H1 (cell line): ENCODE measurements at regions not wholly inside any gene's neighbourhood (a gene's known extent, or its start where the extent isn't known, plus 50 kb on each side); places are given as distances from the start of the nearest gene placed in this dataset.

Experiments used
- CTCF ChIA-PET: fragments of 300-600 bp; sonication (Branson Sonifier 250); formaldehyde crosslinking; loops from one replicate; lab custom pipeline; 2021; ENCODE audit not compliant: partially characterized antibody; lab: Charles Lee
- POLR2A ChIA-PET: fragments of 300-600 bp; sonication (Branson Sonifier 250); formaldehyde crosslinking; loops from one replicate; lab custom pipeline; 2021; ENCODE audit warnings: inconsistent platforms; ENCODE audit not compliant: partially characterized antibody; lab: Charles Lee
- DNase-seq, 2 experiments: peaks; one replicate each; pipeline versions ENCODE4 v3.0.0 to v3.0.0-alpha.2; 2010 to 2022; ENCODE audit warnings: low spot score in 2 of 2, low read depth in 1 of 2, mixed read lengths in 1 of 2
- FAIRE-seq: peaks from 2 replicates; lab custom pipeline; 2011; peaks lifted over from hg19 to GRCh38; lab: Jason Lieb, UNC
- H2AFZ ChIP-seq: 2 replicates; pipeline ENCODE4 v1.8.1; 2012; ENCODE audit warnings: low read length, inconsistent platforms
- H2AK5ac ChIP-seq: 2 replicates; pipeline ENCODE4 v1.6.1; 2013; ENCODE audit warnings: low read depth, low read length
- H2BK120ac ChIP-seq: replicated peaks from 2 replicates; pipeline ENCODE3; 2013; ENCODE audit warnings: low read depth, low read length, inconsistent platforms
- H2BK12ac ChIP-seq: 2 replicates; pipeline ENCODE4 v1.6.1; 2013; ENCODE audit warnings: low read depth, low read length
- H2BK15ac ChIP-seq: 2 replicates; pipeline ENCODE4 v1.6.1; 2013; ENCODE audit warnings: low read length
- H2BK20ac ChIP-seq: 2 replicates; pipeline ENCODE4 v1.6.1; 2013; ENCODE audit warnings: low read length
- H2BK5ac ChIP-seq: 2 replicates; pipeline ENCODE4 v1.6.1; 2013; ENCODE audit warnings: low read depth, low read length
- H3K14ac ChIP-seq: 2 replicates; pipeline ENCODE4 v1.6.1; 2013; ENCODE audit warnings: inconsistent platforms; ENCODE audit not compliant: insufficient read length
- H3K18ac ChIP-seq: 2 replicates; pipeline ENCODE4 v1.6.1; 2013; ENCODE audit warnings: low read length; ENCODE audit errors: extremely low read depth
- H3K23ac ChIP-seq: 2 replicates; pipeline ENCODE4 v1.6.1; 2013; ENCODE audit warnings: inconsistent platforms; ENCODE audit not compliant: insufficient read length
- H3K23me2 ChIP-seq: 2 replicates; pipeline ENCODE4 v1.6.1; 2013; ENCODE audit warnings: low read depth, low read length
- H3K27ac ChIP-seq: 2 replicates; pipeline ENCODE4 v1.6.1; 2011; ENCODE audit warnings: low read depth, low read length, inconsistent platforms
- H3K27me3 ChIP-seq, 4 experiments: replicated peaks in 1 of 4; 1 replicate in 1 of 4; 2 replicates in 3 of 4; pipeline versions ENCODE4 v1.6.1 to v1.8.1; 2011 to 2013; ENCODE audit warnings: low read length in 3 of 4, mild to moderate bottlenecking in 3 of 4, inconsistent platforms in 2 of 4, mixed read lengths in 2 of 4, moderate library complexity in 1 of 4; ENCODE audit not compliant: control insufficient read depth in 3 of 4, insufficient read depth in 3 of 4; ENCODE audit errors: extremely low read depth in 1 of 4
- H3K36me3 ChIP-seq, 4 experiments: 2 replicates each; pipeline versions ENCODE4 v1.6.1 to v1.8.1; 2011 to 2013; ENCODE audit warnings: mild to moderate bottlenecking in 4 of 4, low read length in 3 of 4, moderate library complexity in 2 of 4, control low read depth in 1 of 4, inconsistent platforms in 1 of 4; ENCODE audit not compliant: insufficient read depth in 4 of 4, control insufficient read depth in 2 of 4
- H3K4ac ChIP-seq: replicated peaks from 2 replicates; pipeline ENCODE3; 2013; ENCODE audit warnings: low read length, low read depth, mixed read lengths, inconsistent platforms; ENCODE audit not compliant: insufficient read length
- H3K4me1 ChIP-seq, 4 experiments: replicated peaks in 1 of 4; 1 replicate in 1 of 4; 2 replicates in 3 of 4; pipeline versions ENCODE4 v1.6.1 to v1.8.1; 2011 to 2013; ENCODE audit warnings: low read length in 3 of 4, inconsistent platforms in 2 of 4, mixed read lengths in 1 of 4; ENCODE audit not compliant: insufficient read depth in 4 of 4, control insufficient read depth in 3 of 4
- H3K4me2 ChIP-seq, 2 experiments: 2 replicates each; pipeline versions ENCODE4 v1.6.1 to v1.8.1; 2011 to 2013; ENCODE audit warnings: low read depth in 2 of 2, low read length in 2 of 2, control low read depth in 1 of 2, inconsistent platforms in 1 of 2, mild to moderate bottlenecking in 1 of 2; ENCODE audit not compliant: insufficient read depth in 1 of 2
- H3K4me3 ChIP-seq, 4 experiments: fragments of 200-600, 300-600 bp in 1 of 4; sonication (generic), shearing (Covaris generic), sonication (Bioruptor Twin) in 1 of 4; 2 replicates each; pipeline versions ENCODE4 v1.5.1 to v1.8.1; 2011 to 2016; ENCODE audit warnings: low read length in 4 of 4, low read depth in 3 of 4, control low read depth in 2 of 4, inconsistent platforms in 2 of 4, mild to moderate bottlenecking in 2 of 4, mixed read lengths in 1 of 4, moderate library complexity in 1 of 4; ENCODE audit not compliant: insufficient read depth in 2 of 4; ENCODE audit errors: extremely low read depth in 1 of 4
- H3K56ac ChIP-seq: replicated peaks from 2 replicates; pipeline ENCODE3; 2013; ENCODE audit warnings: low read depth, mild to moderate bottlenecking, mixed read lengths, low read length, inconsistent platforms; ENCODE audit not compliant: insufficient read length
- H3K79me1 ChIP-seq: 2 replicates; pipeline ENCODE4 v1.6.1; 2013; ENCODE audit warnings: low read depth, low read length, control low read depth
- H3K79me2 ChIP-seq, 2 experiments: 2 replicates each; pipeline versions ENCODE4 v1.6.1 to v1.8.1; 2012 to 2013; ENCODE audit warnings: low read length in 2 of 2, mild to moderate bottlenecking in 2 of 2, inconsistent platforms in 1 of 2; ENCODE audit not compliant: insufficient read depth in 2 of 2, control insufficient read depth in 1 of 2
- H3K9ac ChIP-seq, 4 experiments: replicated peaks in 1 of 4; 1 replicate in 1 of 4; 2 replicates in 3 of 4; pipeline versions ENCODE4 v1.6.1 to v1.8.1; 2011 to 2013; ENCODE audit warnings: low read depth in 3 of 4, low read length in 3 of 4, control low read depth in 2 of 4, mild to moderate bottlenecking in 2 of 4, moderate library complexity in 2 of 4, inconsistent platforms in 1 of 4; ENCODE audit errors: extremely low read depth in 1 of 4
- H3K9me3 ChIP-seq, 2 experiments: 2 replicates each; pipeline versions ENCODE4 v1.6.1 to v1.8.1; 2012 to 2013; ENCODE audit warnings: mild to moderate bottlenecking in 2 of 2, moderate library complexity in 2 of 2, control low read depth in 1 of 2, inconsistent platforms in 1 of 2, low read depth in 1 of 2, low read length in 1 of 2, mixed read lengths in 1 of 2; ENCODE audit not compliant: insufficient read depth in 2 of 2
- H4K20me1 ChIP-seq, 2 experiments: replicated peaks in 1 of 2; 2 replicates each; pipeline versions ENCODE3 to v1.8.1; 2011 to 2013; ENCODE audit warnings: inconsistent platforms in 2 of 2, low read length in 2 of 2, mild to moderate bottlenecking in 1 of 2; ENCODE audit not compliant: insufficient read depth in 2 of 2, control insufficient read depth in 1 of 2
- H4K5ac ChIP-seq: 2 replicates; pipeline ENCODE4 v1.6.1; 2013; ENCODE audit warnings: low read length, low read depth, mixed read lengths, inconsistent platforms; ENCODE audit not compliant: insufficient read length
- H4K8ac ChIP-seq: 2 replicates; pipeline ENCODE4 v1.8.0; 2013; ENCODE audit warnings: mild to moderate bottlenecking, moderate library complexity, low read length, inconsistent platforms; ENCODE audit not compliant: insufficient read depth; ENCODE audit errors: extremely low read depth
- H4K91ac ChIP-seq: replicated peaks from 2 replicates; pipeline ENCODE3; 2013; ENCODE audit warnings: low read length, mixed read lengths, inconsistent platforms; ENCODE audit not compliant: insufficient read length
- CHD1 ChIP-seq: IDR thresholded peaks from 2 replicates; pipeline ENCODE4 v1.6.1; 2012; ENCODE audit warnings: low read depth, low read length, improper control_type of control experiment
- NANOG ChIP-seq: IDR thresholded peaks from 2 replicates; pipeline ENCODE4 v1.6.1; 2011; ENCODE audit warnings: low read length, low read depth, mild to moderate bottlenecking, inconsistent platforms; ENCODE audit not compliant: insufficient read depth, poor library complexity, severe bottlenecking
- NRF1 ChIP-seq: IDR thresholded peaks from 2 replicates; pipeline ENCODE4 v1.6.1; 2011; ENCODE audit warnings: mild to moderate bottlenecking, low read depth, low read length, improper control_type of control experiment
- POLR2A ChIP-seq, 2 experiments: IDR thresholded peaks; 1 replicate in 1 of 2; 2 replicates in 1 of 2; pipeline ENCODE4 v1.6.1; 2011; ENCODE audit warnings: low read depth in 2 of 2, low read length in 2 of 2, mild to moderate bottlenecking in 2 of 2; ENCODE audit errors: control extremely low read depth in 1 of 2
- POU5F1 ChIP-seq: IDR thresholded peaks from 2 replicates; pipeline ENCODE4 v1.6.1; 2011; ENCODE audit warnings: low read depth, mild to moderate bottlenecking, low read length, moderate library complexity
- SP2 ChIP-seq: IDR thresholded peaks from 2 replicates; pipeline ENCODE4 v1.6.1; 2012; ENCODE audit warnings: mild to moderate bottlenecking, low read length, inconsistent platforms
- SUZ12 ChIP-seq: fragments of 200-600 bp; sonication (generic); IDR thresholded peaks from 2 replicates; pipeline ENCODE4 v1.6.1; 2012; ENCODE audit warnings: mild to moderate bottlenecking, inconsistent platforms, low read length, moderate library complexity, mixed read lengths
- TAF7 ChIP-seq: optimal IDR thresholded peaks from 2 replicates; pipeline ENCODE3; 2011; ENCODE audit warnings: low read depth, mild to moderate bottlenecking, inconsistent platforms, low read length, moderate library complexity, borderline replicate concordance
- TBP ChIP-seq: IDR thresholded peaks from 2 replicates; pipeline ENCODE4 v1.6.1; 2011; ENCODE audit warnings: low read depth, low read length, improper control_type of control experiment
- WGBS, 2 experiments: shearing (Covaris generic) in 1 of 2; methylation state at CpG; one replicate each; pipeline versions ENCODE4 v1.1.6 to v1.1.7; 2013 to 2015; ENCODE audit warnings: low lambda C conversion rate in 2 of 2, mixed read lengths in 2 of 2, inconsistent platforms in 1 of 2, low coverage in 1 of 2, missing lambda C conversion rate in 1 of 2; ENCODE audit not compliant: insufficient replicate concordance in 2 of 2, insufficient coverage in 1 of 2, insufficient read length in 1 of 2; ENCODE audit errors: extremely low coverage in 1 of 2, missing lambda C conversion rate in 1 of 2; 5-methylcytosine and 5-hydroxymethylcytosine counted together

GRCh38 chr2:8031370-8031769, 650.5 kb upstream of the ID2 start:
- H3K14ac ChIP-seq, result no peak overlapping the region
- H2AFZ ChIP-seq, result no peak overlapping the region
- H4K91ac ChIP-seq, result no peak overlapping the region
- no peaks in the 10 kb centered on the region for H3K23me2 ChIP-seq
- H3K4me1 ChIP-seq, result no peaks in the 10 kb centered on the region
- no peak overlapping the region for H3K9ac ChIP-seq
- CTCF ChIA-PET, result interaction anchor here (1.2 to 1.6 kb wide), 2 partner anchors 9 to 254 kb away, joined by 3 read pairs; no protein-coding TSS in a partner anchor
- no peak for DNase-seq
- no peak overlapping the region for H2BK12ac ChIP-seq
- WGBS, 2 experiments, result 88% methylated on average over 4 of the region's 4 CpGs; no CpG with 5 or more reads in 1 of the 2 experiments
- no peak overlapping the region for H2BK120ac ChIP-seq
- H3K27me3 ChIP-seq, result no peaks in the 10 kb centered on the region
- no peak overlapping the region for H3K18ac ChIP-seq
- no peak overlapping the region for H3K23ac ChIP-seq
- H3K4me3 ChIP-seq, result no peak overlapping the region
- H3K79me2 ChIP-seq, result no peaks in the 10 kb centered on the region
- FAIRE-seq, result no peak
- H3K56ac ChIP-seq, result no peak overlapping the region
- no peak overlapping the region; the same call in 1 of the 2 replicates for H3K27ac ChIP-seq
- POLR2A ChIA-PET, result no interaction called here
- no peak overlapping the region; the same call in 1 of the 2 replicates for H4K8ac ChIP-seq
- no peak overlapping the region for H2BK5ac ChIP-seq
- no peak overlapping the region for H2AK5ac ChIP-seq
- H3K4me2 ChIP-seq, result no peak overlapping the region
- no peak overlapping the region for H2BK15ac ChIP-seq
- peaks cover 0 to 4% of the 10 kb centered on the region in 2 experiments; a peak in 1 of 4 replicates for H3K9me3 ChIP-seq
- H3K36me3 ChIP-seq, result no peaks in the 10 kb centered on the region
- H4K20me1 ChIP-seq, result no peaks in the 10 kb centered on the region
- no peak overlapping the region for H2BK20ac ChIP-seq
- H3K79me1 ChIP-seq, result no peaks in the 10 kb centered on the region
- no peak overlapping the region for H3K4ac ChIP-seq
- H4K5ac ChIP-seq, result no peak overlapping the region
- no peak for TF ChIP-seq NANOG
- TF ChIP-seq CHD1, result no peak
- no peak for TF ChIP-seq POU5F1
- no peak for TF ChIP-seq SP2
- no peak for TF ChIP-seq TBP
- no peak for TF ChIP-seq POLR2A (IDR thresholded peaks at IDR 0.05; ENCODE audit: control extremely low read depth in 1 of 2, low read depth in 2 of 2, low read length in 2 of 2)
- no peak for TF ChIP-seq TAF7
- TF ChIP-seq NRF1, result no peak
- no peak for TF ChIP-seq SUZ12
